ENCODE measurements at regions not wholly inside any gene's neighbourhood (a gene's known extent, or its start where the extent isn't known, plus 50 kb on each side); places are given as distances from the start of the nearest gene placed in this dataset.

DNA sequence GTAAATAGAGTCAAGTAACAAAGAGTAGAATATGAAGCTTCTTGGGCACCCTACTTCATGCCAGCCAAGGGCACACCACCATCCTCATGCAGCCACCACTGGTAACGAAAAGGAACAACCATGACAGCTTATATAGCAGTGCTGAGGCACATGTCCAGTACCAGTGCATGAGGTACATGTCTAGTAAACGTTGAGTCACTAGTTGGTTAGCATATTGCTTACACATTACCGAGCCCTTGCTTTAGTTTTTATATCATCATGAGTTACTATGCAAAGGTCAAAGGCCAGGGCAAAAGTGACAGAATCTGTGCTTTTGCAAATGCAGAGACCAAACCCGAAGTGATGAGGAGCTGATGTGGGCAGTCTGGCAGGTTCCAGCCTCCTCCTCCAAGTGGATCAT lies 147.1 kb upstream of the MAP1B start:
- Histone ChIP-seq H3K4me1 (ENCODE audit: control insufficient read depth, insufficient read depth, low read length) (no peaks in the 10 kb centered on the region), H2BK120ac (ENCODE audit: low read depth, low read length) (no peak overlapping the region), H2AFZ (replicated peaks; ENCODE audit: low read length, poor library complexity) (no peak overlapping the region), H3K4me2 (ENCODE audit: low read depth, low read length) (no peak overlapping the region), H3K79me1 (ENCODE audit: low read depth in 1 of 2, low read length in 2 of 2) (no peaks in the 10 kb centered on the region), H4K20me1 (ENCODE audit: insufficient read depth, low read length) (no peaks in the 10 kb centered on the region), H4K5ac (ENCODE audit: low read depth, low read length) (no peak overlapping the region), H3K14ac (replicated peaks; ENCODE audit: low read depth, low read length) (no peak overlapping the region), H3K23ac (ENCODE audit: low read depth, low read length) (no peak overlapping the region), H2AK5ac (ENCODE audit: low read depth, low read length) (no peak overlapping the region), H2BK15ac (ENCODE audit: low read depth, low read length) (no peak overlapping the region), H3K4me3 (ENCODE audit: insufficient read depth, low read depth, low read length) (no peak overlapping the region), H2AK9ac (replicated peaks; ENCODE audit: low read depth, low read length, poor library complexity) (no peak overlapping the region), H3K27ac (ENCODE audit: insufficient read depth, low read length) (no peak overlapping the region), H3K4ac (ENCODE audit: low read depth, low read length) (no peak overlapping the region), H3K9me1 (ENCODE audit: insufficient read depth, low read length) (no peaks in the 10 kb centered on the region), H3K56ac (ENCODE audit: extremely low read depth, insufficient read depth, low read length) (no peak overlapping the region), H2BK20ac (ENCODE audit: low read depth, low read length) (no peak overlapping the region), H3K27me3 (ENCODE audit: control insufficient read depth, insufficient read depth, low read length) (peaks cover 14% of the 10 kb centered on the region), H3K18ac (ENCODE audit: low read depth, low read length) (no peak overlapping the region), H3K9me3 (ENCODE audit: control insufficient read depth, insufficient read depth, low read length) (no peaks in the 10 kb centered on the region), H4K91ac (ENCODE audit: insufficient read depth, low read depth, low read length) (no peak overlapping the region), H3K9ac (ENCODE audit: low read depth, low read length) (no peak overlapping the region), H3K36me3 (ENCODE audit: control insufficient read depth, insufficient read depth, low read length) (no peaks in the 10 kb centered on the region), H2BK5ac (ENCODE audit: low read depth, low read length, poor library complexity, severe bottlenecking) (no peak overlapping the region), H4K8ac (ENCODE audit: low read depth in 2 of 2, low read length in 2 of 2) (no peak overlapping the region)
- no CpG with 5 or more reads among the region's 4 CpGs for WGBS, 2 experiments (ENCODE audit: extremely low coverage in 2 of 2, insufficient read length in 1 of 2)
- DNase-seq (no peak), ATAC-seq (ENCODE audit: low read depth) (no peak)
- in situ Hi-C loops (cut with MboI; ENCODE audit: low sequenced_read_pairs) (no loop called here), dilution Hi-C loops (cut with HindIII; ENCODE audit: low sequenced_read_pairs, unreplicated experiment) (no loop called here), intact Hi-C loops (cut with micrococcal nuclease) (no loop called here)
- no TSS peak for BruUV-seq (replicated peaks)
- TF ChIP-seq FOS (IDR thresholded peaks at IDR 0.05; ENCODE audit: low read depth, low read length) (no peak), CEBPB (IDR thresholded peaks at IDR 0.05; ENCODE audit: low read depth, low read length) (no peak), SMC3 (IDR thresholded peaks at IDR 0.05; ENCODE audit: low read depth, low read length) (no peak), POLR2A (IDR thresholded peaks at IDR 0.05; ENCODE audit: low read depth, low read length) (no peak), MXI1 (IDR thresholded peaks at IDR 0.05; ENCODE audit: borderline replicate concordance, low read depth, low read length) (no peak), RCOR1 (IDR thresholded peaks at IDR 0.05; ENCODE audit: insufficient replicate concordance, low read length) (no peak), RFX5 (IDR thresholded peaks at IDR 0.05; ENCODE audit: low read depth, low read length) (no peak), BHLHE40 (IDR thresholded peaks at IDR 0.05; ENCODE audit: low read depth, low read length) (no peak), NFE2L2 (IDR thresholded peaks at IDR 0.05; ENCODE audit: low read depth, low read length) (no peak)
- TF ChIP-seq, protein P1, sequence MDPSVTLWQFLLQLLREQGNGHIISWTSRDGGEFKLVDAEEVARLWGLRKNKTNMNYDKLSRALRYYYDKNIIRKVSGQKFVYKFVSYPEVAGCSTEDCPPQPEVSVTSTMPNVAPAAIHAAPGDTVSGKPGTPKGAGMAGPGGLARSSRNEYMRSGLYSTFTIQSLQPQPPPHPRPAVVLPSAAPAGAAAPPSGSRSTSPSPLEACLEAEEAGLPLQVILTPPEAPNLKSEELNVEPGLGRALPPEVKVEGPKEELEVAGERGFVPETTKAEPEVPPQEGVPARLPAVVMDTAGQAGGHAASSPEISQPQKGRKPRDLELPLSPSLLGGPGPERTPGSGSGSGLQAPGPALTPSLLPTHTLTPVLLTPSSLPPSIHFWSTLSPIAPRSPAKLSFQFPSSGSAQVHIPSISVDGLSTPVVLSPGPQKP (IDR thresholded peaks at IDR 0.05; ENCODE audit: borderline replicate concordance, low read depth, low read length): no peak
- TF ChIP-seq, protein P2, sequence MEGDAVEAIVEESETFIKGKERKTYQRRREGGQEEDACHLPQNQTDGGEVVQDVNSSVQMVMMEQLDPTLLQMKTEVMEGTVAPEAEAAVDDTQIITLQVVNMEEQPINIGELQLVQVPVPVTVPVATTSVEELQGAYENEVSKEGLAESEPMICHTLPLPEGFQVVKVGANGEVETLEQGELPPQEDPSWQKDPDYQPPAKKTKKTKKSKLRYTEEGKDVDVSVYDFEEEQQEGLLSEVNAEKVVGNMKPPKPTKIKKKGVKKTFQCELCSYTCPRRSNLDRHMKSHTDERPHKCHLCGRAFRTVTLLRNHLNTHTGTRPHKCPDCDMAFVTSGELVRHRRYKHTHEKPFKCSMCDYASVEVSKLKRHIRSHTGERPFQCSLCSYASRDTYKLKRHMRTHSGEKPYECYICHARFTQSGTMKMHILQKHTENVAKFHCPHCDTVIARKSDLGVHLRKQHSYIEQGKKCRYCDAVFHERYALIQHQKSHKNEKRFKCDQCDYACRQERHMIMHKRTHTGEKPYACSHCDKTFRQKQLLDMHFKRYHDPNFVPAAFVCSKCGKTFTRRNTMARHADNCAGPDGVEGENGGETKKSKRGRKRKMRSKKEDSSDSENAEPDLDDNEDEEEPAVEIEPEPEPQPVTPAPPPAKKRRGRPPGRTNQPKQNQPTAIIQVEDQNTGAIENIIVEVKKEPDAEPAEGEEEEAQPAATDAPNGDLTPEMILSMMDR (conservative IDR thresholded peaks at IDR 0.05; ENCODE audit: low read depth, low read length): no peak
- TF ChIP-seq, protein P3, sequence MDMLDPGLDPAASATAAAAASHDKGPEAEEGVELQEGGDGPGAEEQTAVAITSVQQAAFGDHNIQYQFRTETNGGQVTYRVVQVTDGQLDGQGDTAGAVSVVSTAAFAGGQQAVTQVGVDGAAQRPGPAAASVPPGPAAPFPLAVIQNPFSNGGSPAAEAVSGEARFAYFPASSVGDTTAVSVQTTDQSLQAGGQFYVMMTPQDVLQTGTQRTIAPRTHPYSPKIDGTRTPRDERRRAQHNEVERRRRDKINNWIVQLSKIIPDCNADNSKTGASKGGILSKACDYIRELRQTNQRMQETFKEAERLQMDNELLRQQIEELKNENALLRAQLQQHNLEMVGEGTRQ (IDR thresholded peaks at IDR 0.05; ENCODE audit: low read depth, low read length): no peak
- CTCF ChIA-PET: no interaction called here
- POLR2A ChIA-PET (ENCODE audit: unreplicated experiment): no interaction called here

All from IMR-90 (cell line).